GM19372 (cell line): ENCODE measurements at regions not wholly inside any gene's neighbourhood (a gene's known extent, or its start where the extent isn't known, plus 50 kb on each side); places are given as distances from the start of the nearest gene placed in this dataset.

Experiments
- ATAC-seq: cut with Tn5 transposase; IDR thresholded peaks from one replicate; pipeline ENCODE4 v1.9.1; 2021; ENCODE audit warnings: mild to moderate bottlenecking, low read depth, moderate library complexity; ENCODE audit not compliant: unreplicated experiment

GRCh38 chr9:10957878-10958277, 345.1 kb upstream of the PTPRD start:
- no peak for ATAC-seq

- no peak for ATAC-seq
These were observed 349.1 kb upstream of the PTPRD start for GRCh38 chr9:10961883-10962282.

- no peak for ATAC-seq
These were observed 370.4 kb upstream of the PTPRD start for GRCh38 chr9:10983251-10983650.

GRCh38 chr9:10999646-11000045, 386.8 kb upstream of the PTPRD start:
- no peak for ATAC-seq

GRCh38 chr9:11001546-11001945, 388.7 kb upstream of the PTPRD start:
- ATAC-seq = no peak

GRCh38 chr9:11002705-11003104, 389.9 kb upstream of the PTPRD start:
- no peak for ATAC-seq

- ATAC-seq = no peak
These were observed 391.0 kb upstream of the PTPRD start for GRCh38 chr9:11003836-11004235.

- ATAC-seq = no peak
These were observed 398.9 kb upstream of the PTPRD start for GRCh38 chr9:11011696-11012095.

GRCh38 chr9:11016081-11016480, 403.3 kb upstream of the PTPRD start:
- no peak for ATAC-seq

GRCh38 chr9:11023201-11023600, 410.4 kb upstream of the PTPRD start:
- no peak for ATAC-seq

- no peak for ATAC-seq
These were observed 413.0 kb upstream of the PTPRD start for GRCh38 chr9:11025775-11026174.

- ATAC-seq = no peak
These were observed 425.6 kb upstream of the PTPRD start for GRCh38 chr9:11038366-11038765.

- no peak for ATAC-seq
These were observed 426.2 kb upstream of the PTPRD start for GRCh38 chr9:11039006-11039405.

- ATAC-seq = no peak
These were observed 432.8 kb upstream of the PTPRD start for GRCh38 chr9:11045589-11045988.

- no peak for ATAC-seq
These were observed 450.5 kb upstream of the PTPRD start for GRCh38 chr9:11063263-11063662.

GRCh38 chr9:11064909-11065308, 452.1 kb upstream of the PTPRD start:
- ATAC-seq = no peak

GRCh38 chr9:11072176-11072575, 459.4 kb upstream of the PTPRD start:
- no peak for ATAC-seq

GRCh38 chr9:11086561-11086960, 473.8 kb upstream of the PTPRD start:
- ATAC-seq = no peak

- no peak for ATAC-seq
These were observed 476.1 kb upstream of the PTPRD start for GRCh38 chr9:11088821-11089374.

- no peak for ATAC-seq
These were observed 480.2 kb upstream of the PTPRD start for GRCh38 chr9:11092974-11093373.

- ATAC-seq = no peak
These were observed 484.2 kb upstream of the PTPRD start for GRCh38 chr9:11097020-11097419.

- no peak for ATAC-seq
These were observed 490.7 kb upstream of the PTPRD start for GRCh38 chr9:11103525-11103924.

- ATAC-seq = no peak
These were observed 494.4 kb upstream of the PTPRD start for GRCh38 chr9:11107196-11107595.
